Astrocyte (in vitro differentiated cells and primary cell): ENCODE measurements at regions not wholly inside any gene's neighbourhood (a gene's known extent, or its start where the extent isn't known, plus 50 kb on each side); places are given as distances from the start of the nearest gene placed in this dataset.

Experiments
- DNase-seq: peaks from one replicate; pipeline ENCODE4 v3.0.0-alpha.2; 2010; ENCODE audit warnings: low read depth
- FAIRE-seq: peaks from 2 replicates; lab custom pipeline; 2011; peaks lifted over from hg19 to GRCh38; lab: Jason Lieb, UNC
- H2AFZ ChIP-seq: 2 replicates; pipeline ENCODE4 v1.6.0; 2012; ENCODE audit warnings: low read depth, low read length, inconsistent platforms
- H3K27ac ChIP-seq: 2 replicates; pipeline ENCODE4 v1.5.1; 2011; ENCODE audit warnings: low read depth, low read length, inconsistent platforms
- H3K27me3 ChIP-seq: 2 replicates; pipeline ENCODE4 v1.6.0; 2011; ENCODE audit warnings: low read length, inconsistent platforms; ENCODE audit not compliant: insufficient read depth
- H3K36me3 ChIP-seq: 2 replicates; pipeline ENCODE4 v1.5.1; 2011; ENCODE audit warnings: low read length, inconsistent platforms; ENCODE audit not compliant: insufficient read depth
- H3K4me1 ChIP-seq: 2 replicates; pipeline ENCODE4 v1.5.1; 2011; ENCODE audit warnings: low read length, inconsistent platforms; ENCODE audit not compliant: insufficient read depth
- H3K4me2 ChIP-seq: 2 replicates; pipeline ENCODE4 v1.6.0; 2012; ENCODE audit warnings: low read length, inconsistent platforms
- H3K4me3 ChIP-seq: 2 replicates; pipeline ENCODE4 v1.5.1; 2011; ENCODE audit warnings: low read depth, mild to moderate bottlenecking, low read length, inconsistent platforms; ENCODE audit not compliant: insufficient read depth
- H3K79me2 ChIP-seq: 2 replicates; pipeline ENCODE4 v1.6.0; 2012; ENCODE audit warnings: mild to moderate bottlenecking, low read length, inconsistent platforms; ENCODE audit not compliant: insufficient read depth
- H3K9ac ChIP-seq: 2 replicates; pipeline ENCODE4 v1.6.0; 2012; ENCODE audit warnings: mild to moderate bottlenecking, low read length, inconsistent platforms
- H3K9me3 ChIP-seq: 2 replicates; pipeline ENCODE4 v1.5.1; 2012; ENCODE audit warnings: low read depth, mild to moderate bottlenecking, low read length, inconsistent platforms; ENCODE audit not compliant: insufficient read depth
- H4K20me1 ChIP-seq: 2 replicates; pipeline ENCODE4 v1.6.0; 2012; ENCODE audit warnings: low read length, inconsistent platforms; ENCODE audit not compliant: insufficient read depth
- H3K27ac Mint-ChIP-seq: one replicate; pipeline ENCODE4 v1.8.0; 2021; ENCODE audit warnings: mild to moderate bottlenecking, mixed read lengths; ENCODE audit not compliant: unreplicated experiment
- H3K27me3 Mint-ChIP-seq: one replicate; pipeline ENCODE4 v1.8.0; 2021; ENCODE audit warnings: low read depth, mixed read lengths; ENCODE audit not compliant: unreplicated experiment
- H3K36me3 Mint-ChIP-seq: one replicate; pipeline ENCODE4 v1.8.0; 2021; ENCODE audit warnings: low read depth, mixed read lengths; ENCODE audit not compliant: unreplicated experiment
- H3K4me1 Mint-ChIP-seq: one replicate; pipeline ENCODE4 v1.8.0; 2021; ENCODE audit warnings: low read depth, mixed read lengths; ENCODE audit not compliant: unreplicated experiment
- H3K4me3 Mint-ChIP-seq: one replicate; pipeline ENCODE4 v1.8.0; 2021; ENCODE audit warnings: mild to moderate bottlenecking, moderate library complexity, mixed read lengths; ENCODE audit not compliant: unreplicated experiment
- H3K9me3 Mint-ChIP-seq: one replicate; pipeline ENCODE4 v1.8.0; 2021; ENCODE audit warnings: mild to moderate bottlenecking, mixed read lengths; ENCODE audit not compliant: unreplicated experiment
- EZH2 ChIP-seq: IDR thresholded peaks from 2 replicates; pipeline ENCODE4 v1.6.1; 2012; ENCODE audit warnings: mild to moderate bottlenecking, low read length, inconsistent platforms; ENCODE audit not compliant: insufficient read depth
- TF ChIP-seq, protein P1 (sequence below): IDR thresholded peaks from 2 replicates; pipeline ENCODE4 v1.5.1; 2011; ENCODE audit warnings: low read depth, mild to moderate bottlenecking, inconsistent platforms, low read length, moderate library complexity; ENCODE audit not compliant: insufficient read depth

DNA sequence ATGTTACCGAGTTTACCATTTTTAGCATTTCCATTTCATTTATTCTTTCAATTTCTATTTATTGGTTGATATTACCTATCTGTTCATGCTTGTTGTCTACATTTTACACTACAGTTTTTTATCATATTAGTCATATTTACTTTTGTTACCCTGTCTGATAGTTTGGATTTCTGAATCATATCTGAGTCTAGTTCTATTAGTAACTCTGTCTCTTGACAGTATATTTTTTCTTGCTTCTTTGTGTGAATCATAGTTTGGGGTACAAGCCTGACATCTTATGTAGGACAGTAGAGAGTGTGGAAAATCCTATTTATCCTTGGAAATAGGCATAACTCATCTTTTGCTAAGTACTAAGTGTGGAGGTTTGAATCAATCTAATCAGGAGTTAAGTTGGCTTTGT lies 263.9 kb upstream of the SESN3 start:
- Histone ChIP-seq H3K9me3 (no peaks in the 10 kb centered on the region), H3K27ac (no peak overlapping the region), H3K27me3 (no peaks in the 10 kb centered on the region), H3K79me2 (no peaks in the 10 kb centered on the region), H2AFZ (no peak overlapping the region), H3K9ac (no peak overlapping the region), H3K4me3 (no peak overlapping the region), H3K4me1 (peaks cover 11% of the 10 kb centered on the region), H3K36me3 (no peaks in the 10 kb centered on the region), H3K4me2 (no peak overlapping the region), H4K20me1 (no peaks in the 10 kb centered on the region)
- no peaks in the 10 kb centered on the region for H3K36me3 Mint-ChIP-seq
- no peak for TF ChIP-seq EZH2
- TF ChIP-seq, protein P1, sequence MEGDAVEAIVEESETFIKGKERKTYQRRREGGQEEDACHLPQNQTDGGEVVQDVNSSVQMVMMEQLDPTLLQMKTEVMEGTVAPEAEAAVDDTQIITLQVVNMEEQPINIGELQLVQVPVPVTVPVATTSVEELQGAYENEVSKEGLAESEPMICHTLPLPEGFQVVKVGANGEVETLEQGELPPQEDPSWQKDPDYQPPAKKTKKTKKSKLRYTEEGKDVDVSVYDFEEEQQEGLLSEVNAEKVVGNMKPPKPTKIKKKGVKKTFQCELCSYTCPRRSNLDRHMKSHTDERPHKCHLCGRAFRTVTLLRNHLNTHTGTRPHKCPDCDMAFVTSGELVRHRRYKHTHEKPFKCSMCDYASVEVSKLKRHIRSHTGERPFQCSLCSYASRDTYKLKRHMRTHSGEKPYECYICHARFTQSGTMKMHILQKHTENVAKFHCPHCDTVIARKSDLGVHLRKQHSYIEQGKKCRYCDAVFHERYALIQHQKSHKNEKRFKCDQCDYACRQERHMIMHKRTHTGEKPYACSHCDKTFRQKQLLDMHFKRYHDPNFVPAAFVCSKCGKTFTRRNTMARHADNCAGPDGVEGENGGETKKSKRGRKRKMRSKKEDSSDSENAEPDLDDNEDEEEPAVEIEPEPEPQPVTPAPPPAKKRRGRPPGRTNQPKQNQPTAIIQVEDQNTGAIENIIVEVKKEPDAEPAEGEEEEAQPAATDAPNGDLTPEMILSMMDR, result no peak
- no peak for DNase-seq
- no peak for FAIRE-seq
- H3K9me3 Mint-ChIP-seq, result no peaks in the 10 kb centered on the region
- H3K27me3 Mint-ChIP-seq, result no peaks in the 10 kb centered on the region
- H3K4me3 Mint-ChIP-seq, result no peak overlapping the region
- no peak overlapping the region for H3K27ac Mint-ChIP-seq
- H3K4me1 Mint-ChIP-seq, result peaks cover 22% of the 10 kb centered on the region

DNA sequence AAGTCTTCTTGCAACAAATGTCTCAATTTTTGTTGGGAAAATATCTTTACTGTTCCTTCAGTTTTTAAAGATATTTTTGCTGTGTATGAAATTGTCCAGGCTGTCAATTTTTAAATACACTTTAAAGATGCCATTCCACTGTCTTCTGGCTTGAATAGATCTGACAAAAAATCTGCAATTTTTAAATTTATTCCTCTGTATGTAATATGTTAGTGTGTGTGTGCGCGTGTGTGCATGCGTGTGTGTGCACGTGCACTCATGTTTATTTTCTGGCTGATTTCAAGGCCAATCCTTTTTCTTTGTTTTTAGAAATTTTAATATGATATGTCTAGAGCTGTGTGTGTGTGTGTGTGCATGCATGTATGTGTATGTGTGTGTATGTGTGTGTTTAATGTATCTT lies 263.2 kb upstream of the SESN3 start:
- no peak for FAIRE-seq
- Histone ChIP-seq H3K36me3 (no peaks in the 10 kb centered on the region), H3K9me3 (no peaks in the 10 kb centered on the region), H3K4me1 (peaks cover 4% of the 10 kb centered on the region), H3K9ac (no peak overlapping the region), H3K27me3 (no peaks in the 10 kb centered on the region), H3K4me3 (no peak overlapping the region), H3K27ac (no peak overlapping the region), H3K79me2 (no peaks in the 10 kb centered on the region), H4K20me1 (no peaks in the 10 kb centered on the region), H2AFZ (no peak overlapping the region), H3K4me2 (no peak overlapping the region)
- Mint-ChIP-seq H3K36me3 (no peaks in the 10 kb centered on the region), H3K9me3 (peaks cover under 1% of the 10 kb centered on the region), H3K4me3 (no peak overlapping the region), H3K27ac (no peak overlapping the region), H3K27me3 (no peaks in the 10 kb centered on the region), H3K4me1 (peaks cover 16% of the 10 kb centered on the region)
- TF ChIP-seq, protein P1, result no peak
- no peak for TF ChIP-seq EZH2
- DNase-seq, result no peak

DNA sequence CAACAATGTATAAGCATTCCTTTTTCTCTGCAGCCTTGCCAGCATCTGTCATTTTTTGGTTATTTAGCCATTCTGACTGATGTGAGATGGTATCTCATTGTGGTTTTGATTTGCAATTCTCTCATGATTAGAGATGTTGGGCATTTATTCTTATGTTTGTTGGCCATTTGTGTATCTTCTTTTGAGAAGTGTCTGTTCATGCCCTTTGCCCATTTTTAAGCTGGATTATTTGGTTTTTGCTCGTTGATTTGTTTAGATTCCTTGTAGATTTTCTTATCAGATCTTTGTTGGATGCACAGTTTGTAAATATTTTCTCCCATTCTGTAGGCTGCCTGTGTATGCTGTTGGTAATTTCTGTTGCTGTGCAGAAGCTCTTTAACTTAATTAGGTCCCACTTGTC lies 259.6 kb upstream of the SESN3 start:
- Histone ChIP-seq H3K4me3 (no peak overlapping the region), H3K36me3 (no peaks in the 10 kb centered on the region)

More for the DNA sequence above, 259.6 kb upstream of the SESN3 start:
- H3K9me3 Mint-ChIP-seq, result peaks cover 4% of the 10 kb centered on the region
- Histone ChIP-seq H3K27me3 (no peaks in the 10 kb centered on the region), H3K4me2 (no peak overlapping the region), H3K27ac (no peak overlapping the region), H2AFZ (no peak overlapping the region), H3K4me1 (no peaks in the 10 kb centered on the region), H4K20me1 (no peaks in the 10 kb centered on the region), H3K79me2 (no peaks in the 10 kb centered on the region), H3K9me3 (no peaks in the 10 kb centered on the region), H3K9ac (no peak overlapping the region)
- peaks cover 2% of the 10 kb centered on the region for H3K27me3 Mint-ChIP-seq
- DNase-seq, result no peak
- H3K27ac Mint-ChIP-seq, result no peak overlapping the region
- no peak overlapping the region for H3K4me3 Mint-ChIP-seq
- H3K36me3 Mint-ChIP-seq, result no peaks in the 10 kb centered on the region
- TF ChIP-seq, protein P1, result no peak
- TF ChIP-seq EZH2, result no peak
- H3K4me1 Mint-ChIP-seq, result peaks cover 8% of the 10 kb centered on the region
- FAIRE-seq, result no peak
